ENCODE measurements at regions not wholly inside any gene's neighbourhood (a gene's known extent, or its start where the extent isn't known, plus 50 kb on each side); places are given as distances from the start of the nearest gene placed in this dataset.
"Not testable (repeated sequence)": the region's sequence is repeated elsewhere in the genome, so short reads cannot be mapped to it uniquely, and the experiment has no call there.

DNA sequence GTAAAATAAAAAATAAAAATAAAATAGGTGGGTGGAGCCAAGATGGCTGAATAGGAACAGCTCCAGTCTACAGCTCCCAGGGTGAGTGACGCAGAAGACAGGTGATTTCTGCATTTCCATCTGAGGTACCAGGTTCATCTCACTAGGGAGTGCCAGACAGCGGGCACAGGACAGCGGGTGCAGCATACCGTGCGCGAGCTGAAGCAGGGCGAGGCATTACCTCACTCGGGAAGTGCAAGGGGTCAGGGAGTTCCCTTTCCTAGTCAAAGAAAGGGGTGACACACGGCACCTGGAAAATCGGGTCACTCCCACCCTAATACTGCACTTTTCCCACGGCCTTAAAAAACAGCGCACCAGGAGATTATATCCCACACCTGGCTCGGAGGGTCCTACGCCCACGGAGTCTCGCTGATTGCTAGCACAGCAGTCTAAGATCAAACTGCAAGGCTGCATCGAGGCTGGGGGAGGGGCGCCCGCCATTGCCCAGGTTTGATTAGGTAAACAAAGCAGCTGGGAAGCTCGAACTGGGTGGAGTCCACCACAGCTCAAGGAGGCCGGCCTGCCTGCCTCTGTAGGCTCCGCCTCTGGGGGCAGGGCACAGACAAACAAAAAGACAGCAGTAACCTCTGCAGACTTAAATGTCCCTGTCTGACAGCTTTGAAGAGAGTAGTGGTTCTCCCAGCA lies 161.9 kb upstream of the RPS6KA2 start:
- H3K4me3 ChIP-seq (ENCODE audit: low read depth in 1 of 2, low read length in 2 of 2); H3K27me3 ChIP-seq (ENCODE audit: control insufficient read depth in 1 of 2, insufficient read depth in 2 of 2, low read length in 2 of 2); H3K27ac ChIP-seq (ENCODE audit: low read depth, low read length); H3K9me3 ChIP-seq (ENCODE audit: control insufficient read depth in 1 of 2, low read length in 2 of 2); H3K4me1 ChIP-seq (ENCODE audit: control insufficient read depth in 1 of 2, insufficient read depth in 2 of 2, low read length in 2 of 2); H3K36me3 ChIP-seq (ENCODE audit: control insufficient read depth in 1 of 2, insufficient read depth in 2 of 2, low read length in 2 of 2); H3K9ac ChIP-seq (ENCODE audit: low read depth in 1 of 2, low read length in 2 of 2): not testable (repeated sequence)

DNA sequence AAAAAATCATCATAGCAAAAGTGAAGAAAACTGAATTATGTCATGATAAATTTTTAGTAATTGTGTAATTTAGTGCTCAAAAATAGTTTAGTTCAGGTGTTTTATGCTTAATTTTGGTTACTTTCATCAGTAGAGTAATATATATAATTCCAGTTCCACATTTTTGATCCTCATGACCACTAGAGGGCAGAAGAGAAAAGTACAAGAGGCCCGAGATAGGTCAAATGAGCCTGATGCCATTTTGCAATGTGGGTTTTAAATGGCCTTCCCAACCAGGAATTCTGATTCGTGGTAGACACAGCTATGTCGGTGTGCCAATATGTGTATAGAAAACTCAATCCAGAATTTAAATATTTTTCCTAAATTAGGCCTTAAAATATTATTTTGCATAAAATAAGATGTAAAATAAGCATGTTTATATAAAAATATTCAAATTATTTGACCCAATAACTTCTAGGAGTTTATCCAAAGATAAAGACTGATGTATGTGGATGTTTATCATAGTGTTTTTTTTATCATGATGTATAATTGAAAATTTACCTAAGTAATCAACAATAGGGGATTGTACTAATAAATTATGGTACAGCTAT lies 159.7 kb upstream of the RPS6KA2 start:
- Histone ChIP-seq H3K4me1 (ENCODE audit: control insufficient read depth in 1 of 2, insufficient read depth in 2 of 2, low read length in 2 of 2) (no peaks in the 10 kb centered on the region), H3K9me3 (ENCODE audit: control insufficient read depth in 1 of 2, low read length in 2 of 2) (no peaks in the 10 kb centered on the region), H3K9ac (ENCODE audit: low read depth in 1 of 2, low read length in 2 of 2) (no peak overlapping the region), H3K27ac (ENCODE audit: low read depth, low read length) (no peak overlapping the region), H3K4me3 (ENCODE audit: low read depth in 1 of 2, low read length in 2 of 2) (no peak overlapping the region), H3K27me3 (ENCODE audit: control insufficient read depth in 1 of 2, insufficient read depth in 2 of 2, low read length in 2 of 2) (no peaks in the 10 kb centered on the region), H3K36me3 (ENCODE audit: control insufficient read depth in 1 of 2, insufficient read depth in 2 of 2, low read length in 2 of 2) (no peaks in the 10 kb centered on the region)

GRCh38 chr6:166785131-166785530 lies 158.1 kb upstream of the RPS6KA2 start:
- Histone ChIP-seq H3K27ac (ENCODE audit: low read depth, low read length) (no peak overlapping the region), H3K9ac (ENCODE audit: low read depth in 1 of 2, low read length in 2 of 2) (no peak overlapping the region), H3K9me3 (ENCODE audit: control insufficient read depth in 1 of 2, low read length in 2 of 2) (no peaks in the 10 kb centered on the region), H3K4me1 (ENCODE audit: control insufficient read depth in 1 of 2, insufficient read depth in 2 of 2, low read length in 2 of 2) (no peaks in the 10 kb centered on the region), H3K4me3 (ENCODE audit: low read depth in 1 of 2, low read length in 2 of 2) (no peak overlapping the region), H3K36me3 (ENCODE audit: control insufficient read depth in 1 of 2, insufficient read depth in 2 of 2, low read length in 2 of 2) (no peaks in the 10 kb centered on the region), H3K27me3 (ENCODE audit: control insufficient read depth in 1 of 2, insufficient read depth in 2 of 2, low read length in 2 of 2) (no peaks in the 10 kb centered on the region)

GRCh38 chr6:166784691-166785090 lies 157.6 kb upstream of the RPS6KA2 start:
- Histone ChIP-seq H3K36me3 (ENCODE audit: control insufficient read depth in 1 of 2, insufficient read depth in 2 of 2, low read length in 2 of 2) (no peaks in the 10 kb centered on the region), H3K27ac (ENCODE audit: low read depth, low read length) (no peak overlapping the region), H3K27me3 (ENCODE audit: control insufficient read depth in 1 of 2, insufficient read depth in 2 of 2, low read length in 2 of 2) (no peaks in the 10 kb centered on the region), H3K9ac (ENCODE audit: low read depth in 1 of 2, low read length in 2 of 2) (no peak overlapping the region), H3K4me3 (ENCODE audit: low read depth in 1 of 2, low read length in 2 of 2) (no peak overlapping the region), H3K4me1 (ENCODE audit: control insufficient read depth in 1 of 2, insufficient read depth in 2 of 2, low read length in 2 of 2) (no peaks in the 10 kb centered on the region), H3K9me3 (ENCODE audit: control insufficient read depth in 1 of 2, low read length in 2 of 2) (no peaks in the 10 kb centered on the region)

- Histone ChIP-seq H3K9ac (ENCODE audit: low read depth in 1 of 2, low read length in 2 of 2) (no peak overlapping the region), H3K9me3 (ENCODE audit: control insufficient read depth in 1 of 2, low read length in 2 of 2) (no peaks in the 10 kb centered on the region)
Measured at GRCh38 chr6:166782520-166782919, 155.5 kb upstream of the RPS6KA2 start.

GRCh38 chr6:166781331-166781730 lies 154.3 kb upstream of the RPS6KA2 start:
- Histone ChIP-seq H3K4me1 (ENCODE audit: control insufficient read depth in 1 of 2, insufficient read depth in 2 of 2, low read length in 2 of 2) (no peaks in the 10 kb centered on the region), H3K9me3 (ENCODE audit: control insufficient read depth in 1 of 2, low read length in 2 of 2) (no peaks in the 10 kb centered on the region), H3K9ac (ENCODE audit: low read depth in 1 of 2, low read length in 2 of 2) (no peak overlapping the region), H3K36me3 (ENCODE audit: control insufficient read depth in 1 of 2, insufficient read depth in 2 of 2, low read length in 2 of 2) (no peaks in the 10 kb centered on the region), H3K4me3 (ENCODE audit: low read depth in 1 of 2, low read length in 2 of 2) (no peak overlapping the region), H3K27ac (ENCODE audit: low read depth, low read length) (no peak overlapping the region), H3K27me3 (ENCODE audit: control insufficient read depth in 1 of 2, insufficient read depth in 2 of 2, low read length in 2 of 2) (no peaks in the 10 kb centered on the region)

More at GRCh38 chr6:166782520-166782919, 155.5 kb upstream of the RPS6KA2 start:
- no peaks in the 10 kb centered on the region for H3K4me1 ChIP-seq (ENCODE audit: control insufficient read depth in 1 of 2, insufficient read depth in 2 of 2, low read length in 2 of 2)
- H3K36me3 ChIP-seq (ENCODE audit: control insufficient read depth in 1 of 2, insufficient read depth in 2 of 2, low read length in 2 of 2), result no peaks in the 10 kb centered on the region
- no peak overlapping the region for H3K4me3 ChIP-seq (ENCODE audit: low read depth in 1 of 2, low read length in 2 of 2)
- no peak overlapping the region for H3K27ac ChIP-seq (ENCODE audit: low read depth, low read length)
- H3K27me3 ChIP-seq (ENCODE audit: control insufficient read depth in 1 of 2, insufficient read depth in 2 of 2, low read length in 2 of 2), result no peaks in the 10 kb centered on the region

DNA sequence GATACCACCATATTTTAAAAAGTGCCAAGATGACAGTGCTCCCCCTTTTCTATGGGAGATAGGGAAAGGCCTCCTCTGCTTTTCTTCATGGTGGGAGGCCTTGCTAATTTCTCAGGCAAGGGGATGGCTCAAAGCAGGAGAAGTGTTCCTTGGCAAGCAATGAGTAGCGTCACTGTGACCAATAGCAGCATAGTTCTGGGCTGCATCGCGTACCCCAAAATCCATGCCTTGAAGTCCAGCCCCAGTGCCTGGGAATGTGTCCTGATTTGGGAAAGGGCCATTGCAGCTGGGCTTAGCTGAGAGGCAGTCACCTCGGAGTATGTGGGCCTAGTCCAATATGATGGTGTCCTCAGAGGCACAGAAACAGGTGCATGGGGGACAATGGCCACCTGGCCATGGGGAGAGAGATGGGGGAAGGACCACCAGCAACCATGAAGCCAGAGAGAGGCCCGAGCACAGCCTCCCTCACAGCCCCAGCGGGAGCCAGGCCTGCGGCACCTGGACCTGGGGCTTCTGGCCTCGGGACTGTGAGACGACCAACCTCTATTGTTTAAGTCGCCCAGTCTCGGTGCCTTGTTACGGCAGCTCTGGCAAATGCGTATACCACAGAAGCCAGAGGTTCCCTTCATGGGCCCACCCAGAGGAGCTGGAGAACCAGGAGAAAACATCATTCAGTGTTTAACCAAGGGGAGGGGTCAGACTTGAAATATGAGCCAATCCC lies 153.1 kb upstream of the RPS6KA2 start:
- peaks cover 0 to 5% of the 10 kb centered on the region in 2 donors for H3K27me3 ChIP-seq (ENCODE audit: control insufficient read depth in 1 of 2, insufficient read depth in 2 of 2, low read length in 2 of 2)
- H3K4me3 ChIP-seq (ENCODE audit: low read depth in 1 of 2, low read length in 2 of 2), result no peak overlapping the region
- no peak overlapping the region for H3K27ac ChIP-seq (ENCODE audit: low read depth, low read length)
- H3K4me1 ChIP-seq (ENCODE audit: control insufficient read depth in 1 of 2, insufficient read depth in 2 of 2, low read length in 2 of 2), result no peaks in the 10 kb centered on the region
- H3K9ac ChIP-seq (ENCODE audit: low read depth in 1 of 2, low read length in 2 of 2), result no peak overlapping the region
- no peaks in the 10 kb centered on the region for H3K9me3 ChIP-seq (ENCODE audit: control insufficient read depth in 1 of 2, low read length in 2 of 2)
- H3K36me3 ChIP-seq (ENCODE audit: control insufficient read depth in 1 of 2, insufficient read depth in 2 of 2, low read length in 2 of 2), result no peaks in the 10 kb centered on the region

DNA sequence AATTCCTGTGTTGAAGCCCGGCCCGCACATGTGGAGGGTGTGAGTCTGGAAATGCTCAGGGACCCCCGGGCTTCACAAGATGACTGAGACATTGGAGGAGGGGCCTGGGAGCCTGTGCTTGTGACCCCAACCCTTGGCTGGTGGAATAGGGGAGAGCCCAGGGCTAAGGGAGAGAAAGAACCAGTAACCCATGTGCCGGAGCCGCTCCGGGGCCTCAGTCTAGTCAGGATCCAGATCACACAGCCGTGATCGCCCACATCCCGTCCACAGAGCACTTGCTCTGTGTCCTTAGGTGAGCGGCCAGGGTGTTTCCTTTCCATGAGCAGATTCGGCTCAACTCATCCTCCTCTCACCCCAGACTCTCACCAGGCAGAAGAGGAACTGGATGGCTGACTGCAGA lies 152.3 kb upstream of the RPS6KA2 start:
- Histone ChIP-seq H3K9me3 (ENCODE audit: control insufficient read depth in 1 of 2, low read length in 2 of 2) (no peaks in the 10 kb centered on the region), H3K27ac (ENCODE audit: low read depth, low read length) (no peak overlapping the region), H3K4me1 (ENCODE audit: control insufficient read depth in 1 of 2, insufficient read depth in 2 of 2, low read length in 2 of 2) (no peaks in the 10 kb centered on the region), H3K36me3 (ENCODE audit: control insufficient read depth in 1 of 2, insufficient read depth in 2 of 2, low read length in 2 of 2) (no peaks in the 10 kb centered on the region), H3K4me3 (ENCODE audit: low read depth in 1 of 2, low read length in 2 of 2) (no peak overlapping the region), H3K9ac (ENCODE audit: low read depth in 1 of 2, low read length in 2 of 2) (no peak overlapping the region), H3K27me3 (ENCODE audit: control insufficient read depth in 1 of 2, insufficient read depth in 2 of 2, low read length in 2 of 2) (peaks cover 0 to 5% of the 10 kb centered on the region in 2 donors)

DNA sequence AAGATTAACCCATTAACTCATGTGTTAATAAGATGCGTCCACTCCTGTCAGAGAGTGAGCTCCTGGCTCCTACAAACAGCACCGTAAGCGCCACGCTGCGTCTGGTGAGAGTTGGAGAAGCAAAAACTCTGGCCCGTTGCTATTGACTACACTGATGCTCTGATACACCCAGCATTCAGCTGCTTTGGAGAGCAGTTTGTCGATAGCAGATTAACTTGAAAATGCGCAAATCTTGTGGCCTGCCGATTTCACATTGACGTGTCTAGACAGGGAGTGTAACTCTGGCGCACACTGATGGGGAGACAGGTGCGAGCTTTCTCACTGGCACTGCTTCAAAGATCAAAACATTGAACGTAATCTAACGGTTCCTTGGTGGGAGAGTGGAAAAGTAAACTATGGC lies 151.7 kb upstream of the RPS6KA2 start:
- no peaks in the 10 kb centered on the region for H3K36me3 ChIP-seq (ENCODE audit: control insufficient read depth in 1 of 2, insufficient read depth in 2 of 2, low read length in 2 of 2)

GRCh38 chr6:166778046-166778445 lies 151.0 kb upstream of the RPS6KA2 start:
- Histone ChIP-seq H3K36me3 (ENCODE audit: control insufficient read depth in 1 of 2, insufficient read depth in 2 of 2, low read length in 2 of 2) (no peaks in the 10 kb centered on the region), H3K9me3 (ENCODE audit: control insufficient read depth in 1 of 2, low read length in 2 of 2) (no peaks in the 10 kb centered on the region), H3K27ac (ENCODE audit: low read depth, low read length) (no peak overlapping the region), H3K4me3 (ENCODE audit: low read depth in 1 of 2, low read length in 2 of 2) (no peak overlapping the region), H3K4me1 (ENCODE audit: control insufficient read depth in 1 of 2, insufficient read depth in 2 of 2, low read length in 2 of 2) (no peaks in the 10 kb centered on the region), H3K27me3 (ENCODE audit: control insufficient read depth in 1 of 2, insufficient read depth in 2 of 2, low read length in 2 of 2) (peaks cover 0 to 6% of the 10 kb centered on the region in 2 donors), H3K9ac (ENCODE audit: low read depth in 1 of 2, low read length in 2 of 2) (no peak overlapping the region)

More for the DNA sequence above, 151.7 kb upstream of the RPS6KA2 start:
- H3K9me3 ChIP-seq (ENCODE audit: control insufficient read depth in 1 of 2, low read length in 2 of 2), result no peaks in the 10 kb centered on the region
- no peak overlapping the region for H3K4me3 ChIP-seq (ENCODE audit: low read depth in 1 of 2, low read length in 2 of 2)
- peaks cover 0 to 5% of the 10 kb centered on the region in 2 donors for H3K27me3 ChIP-seq (ENCODE audit: control insufficient read depth in 1 of 2, insufficient read depth in 2 of 2, low read length in 2 of 2)
- no peak overlapping the region for H3K9ac ChIP-seq (ENCODE audit: low read depth in 1 of 2, low read length in 2 of 2)
- H3K27ac ChIP-seq (ENCODE audit: low read depth, low read length), result no peak overlapping the region
- no peaks in the 10 kb centered on the region for H3K4me1 ChIP-seq (ENCODE audit: control insufficient read depth in 1 of 2, insufficient read depth in 2 of 2, low read length in 2 of 2)
